ENCODE measurements at regions not wholly inside any gene's neighbourhood (a gene's known extent, or its start where the extent isn't known, plus 50 kb on each side); places are given as distances from the start of the nearest gene placed in this dataset.

DNA sequence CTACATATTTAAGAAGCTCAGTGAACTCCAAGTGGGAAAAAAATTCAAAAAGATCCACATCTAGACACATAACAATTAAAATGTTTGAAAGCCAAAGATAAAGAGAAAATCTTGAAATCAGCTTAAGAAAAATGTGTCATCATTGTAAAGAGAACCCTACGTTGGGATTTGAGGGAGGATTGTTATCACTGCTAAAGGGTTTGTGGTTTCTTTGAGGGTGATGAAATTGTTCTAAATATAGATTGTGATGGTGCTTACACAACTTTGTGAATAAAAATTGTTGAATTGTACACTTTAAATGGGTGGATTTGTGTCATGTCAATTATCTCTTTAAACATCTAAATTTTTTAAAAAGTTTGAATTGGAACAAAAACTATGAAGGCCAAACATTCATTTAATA is 92.2 kb upstream of the ADAMTS19 start (continued):
- TF ChIP-seq MAX (IDR thresholded peaks at IDR 0.05) (no peak), FOXA1 (IDR thresholded peaks at IDR 0.05) (no peak), NR2F2 (IDR thresholded peaks at IDR 0.05) (no peak), FOXA2 (IDR thresholded peaks at IDR 0.05) (no peak)

GRCh38 chr5:129372025-129372424 is 88.1 kb upstream of the ADAMTS19 start:
- TF ChIP-seq, protein P1, sequence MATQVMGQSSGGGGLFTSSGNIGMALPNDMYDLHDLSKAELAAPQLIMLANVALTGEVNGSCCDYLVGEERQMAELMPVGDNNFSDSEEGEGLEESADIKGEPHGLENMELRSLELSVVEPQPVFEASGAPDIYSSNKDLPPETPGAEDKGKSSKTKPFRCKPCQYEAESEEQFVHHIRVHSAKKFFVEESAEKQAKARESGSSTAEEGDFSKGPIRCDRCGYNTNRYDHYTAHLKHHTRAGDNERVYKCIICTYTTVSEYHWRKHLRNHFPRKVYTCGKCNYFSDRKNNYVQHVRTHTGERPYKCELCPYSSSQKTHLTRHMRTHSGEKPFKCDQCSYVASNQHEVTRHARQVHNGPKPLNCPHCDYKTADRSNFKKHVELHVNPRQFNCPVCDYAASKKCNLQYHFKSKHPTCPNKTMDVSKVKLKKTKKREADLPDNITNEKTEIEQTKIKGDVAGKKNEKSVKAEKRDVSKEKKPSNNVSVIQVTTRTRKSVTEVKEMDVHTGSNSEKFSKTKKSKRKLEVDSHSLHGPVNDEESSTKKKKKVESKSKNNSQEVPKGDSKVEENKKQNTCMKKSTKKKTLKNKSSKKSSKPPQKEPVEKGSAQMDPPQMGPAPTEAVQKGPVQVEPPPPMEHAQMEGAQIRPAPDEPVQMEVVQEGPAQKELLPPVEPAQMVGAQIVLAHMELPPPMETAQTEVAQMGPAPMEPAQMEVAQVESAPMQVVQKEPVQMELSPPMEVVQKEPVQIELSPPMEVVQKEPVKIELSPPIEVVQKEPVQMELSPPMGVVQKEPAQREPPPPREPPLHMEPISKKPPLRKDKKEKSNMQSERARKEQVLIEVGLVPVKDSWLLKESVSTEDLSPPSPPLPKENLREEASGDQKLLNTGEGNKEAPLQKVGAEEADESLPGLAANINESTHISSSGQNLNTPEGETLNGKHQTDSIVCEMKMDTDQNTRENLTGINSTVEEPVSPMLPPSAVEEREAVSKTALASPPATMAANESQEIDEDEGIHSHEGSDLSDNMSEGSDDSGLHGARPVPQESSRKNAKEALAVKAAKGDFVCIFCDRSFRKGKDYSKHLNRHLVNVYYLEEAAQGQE (IDR thresholded peaks at IDR 0.05): no peak
- TF ChIP-seq GABPA (IDR thresholded peaks at IDR 0.05 in 1 of 2, conservative IDR thresholded peaks at IDR 0.05 in 1 of 2) (no peak), ZBTB33 (IDR thresholded peaks at IDR 0.05) (no peak), YY1 (IDR thresholded peaks at IDR 0.05) (no peak), RAD21 (IDR thresholded peaks at IDR 0.05) (no peak), CTCF (IDR thresholded peaks at IDR 0.05; ENCODE audit: low read depth, low read length, missing input control) (no peak), TAF1 (conservative IDR thresholded peaks at IDR 0.05) (no peak), FOXA1 (IDR thresholded peaks at IDR 0.05) (no peak)
- Histone ChIP-seq H3K9ac (ENCODE audit: low read depth in 1 of 2, low read length in 2 of 2) (no peak overlapping the region), H3K4me1 (ENCODE audit: control insufficient read depth in 4 of 4, insufficient read depth in 4 of 4, low read length in 3 of 4) (peaks cover 0 to 4% (median 0%) of the 10 kb centered on the region in 4 donors), H3K36me3 (ENCODE audit: control insufficient read depth in 4 of 4, insufficient read depth in 3 of 4, low read depth in 1 of 4, low read length in 3 of 4) (no peaks in the 10 kb centered on the region), H3K27me3 (ENCODE audit: control insufficient read depth in 4 of 4, insufficient read depth in 4 of 4, low read length in 3 of 4) (no peaks in the 10 kb centered on the region), H3K4me3 (ENCODE audit: low read depth in 1 of 3, low read length in 3 of 3) (no peak overlapping the region), H3K27ac (ENCODE audit: low read depth in 1 of 2, low read length in 2 of 2) (no peak overlapping the region), H3K9me3 (ENCODE audit: control insufficient read depth in 4 of 4, low read length in 3 of 4) (no peaks in the 10 kb centered on the region)
- 73% methylated on average over 2 of the region's 2 CpGs for WGBS
- no peak for DNase-seq (ENCODE audit: low spot score)

DNA sequence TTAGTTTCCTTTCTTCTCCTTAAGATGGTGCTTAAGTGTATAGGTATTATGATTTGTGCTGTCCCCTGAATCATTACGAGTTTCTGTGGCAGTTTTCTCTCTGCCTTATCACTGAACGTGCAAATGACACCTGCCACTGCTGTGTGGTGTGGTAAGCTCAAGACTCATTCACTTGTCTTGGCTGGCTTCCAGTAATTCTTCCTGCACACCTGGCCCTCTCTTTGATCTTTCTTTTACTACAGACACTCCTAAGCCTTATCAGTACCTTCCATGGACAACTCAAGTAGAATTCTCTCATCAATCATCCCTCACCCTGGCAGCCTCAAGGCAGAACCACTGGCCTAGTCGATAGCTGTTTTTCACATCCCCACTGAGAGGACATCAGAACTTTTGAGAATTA is 82.6 kb upstream of the ADAMTS19 start:
- H3K9ac ChIP-seq (ENCODE audit: low read depth in 1 of 2, low read length in 2 of 2): no peak overlapping the region
- no peak overlapping the region for H3K4me3 ChIP-seq (ENCODE audit: low read depth in 1 of 3, low read length in 3 of 3)
- peaks cover 0 to 4% (median 0%) of the 10 kb centered on the region in 4 donors for H3K4me1 ChIP-seq (ENCODE audit: control insufficient read depth in 4 of 4, insufficient read depth in 4 of 4, low read length in 3 of 4)
- no peaks in the 10 kb centered on the region for H3K36me3 ChIP-seq (ENCODE audit: control insufficient read depth in 4 of 4, insufficient read depth in 3 of 4, low read depth in 1 of 4, low read length in 3 of 4)
- no peaks in the 10 kb centered on the region for H3K27me3 ChIP-seq (ENCODE audit: control insufficient read depth in 4 of 4, insufficient read depth in 4 of 4, low read length in 3 of 4)
- DNase-seq (ENCODE audit: low spot score): no peak
- H3K9me3 ChIP-seq (ENCODE audit: control insufficient read depth in 4 of 4, low read length in 3 of 4): no peaks in the 10 kb centered on the region
- no peak overlapping the region for H3K27ac ChIP-seq (ENCODE audit: low read depth in 1 of 2, low read length in 2 of 2)
- WGBS: 54% methylated on average over 3 of the region's 3 CpGs
- TF ChIP-seq CTCF (IDR thresholded peaks at IDR 0.05; ENCODE audit: low read depth, low read length, missing input control): no peak
- TF ChIP-seq RAD21 (IDR thresholded peaks at IDR 0.05): no peak
- no peak for TF ChIP-seq MAX (IDR thresholded peaks at IDR 0.05)
- TF ChIP-seq YY1 (IDR thresholded peaks at IDR 0.05): no peak
- no peak for TF ChIP-seq NR2F2 (IDR thresholded peaks at IDR 0.05)
- no peak for TF ChIP-seq RXRA (IDR thresholded peaks at IDR 0.05)
- TF ChIP-seq ATF3 (IDR thresholded peaks at IDR 0.05): no peak
- no peak for TF ChIP-seq FOXA1 (IDR thresholded peaks at IDR 0.05)
- TF ChIP-seq ZBTB33 (IDR thresholded peaks at IDR 0.05): no peak
- no peak for TF ChIP-seq GABPA (IDR thresholded peaks at IDR 0.05 in 1 of 2, conservative IDR thresholded peaks at IDR 0.05 in 1 of 2)
- TF ChIP-seq HNF4G (IDR thresholded peaks at IDR 0.05): no peak
- no peak for TF ChIP-seq EGR1 (IDR thresholded peaks at IDR 0.05; ENCODE audit: low read depth in 2 of 2)
